ENCODE measurements at regions not wholly inside any gene's neighbourhood (a gene's known extent, or its start where the extent isn't known, plus 50 kb on each side); places are given as distances from the start of the nearest gene placed in this dataset.

GRCh38 chr17:72579990-72580320 lies 459.1 kb downstream of the SOX9 start:
- DNase-seq: no peak

GRCh38 chr17:72580321-72581127 lies 459.7 kb downstream of the SOX9 start:
- peak in 1 of 14 donors; percentile 18 for DNase-seq

- DNase-seq: no peak
Measured at GRCh38 chr17:72587156-72587555, 466.3 kb downstream of the SOX9 start.

- no peak for DNase-seq
Measured at GRCh38 chr17:72587773-72588511, 467.1 kb downstream of the SOX9 start.

- no peak for DNase-seq
Measured at GRCh38 chr17:72588561-72588960, 467.7 kb downstream of the SOX9 start.

- DNase-seq: peak in 2 of 14 donors; percentile 30 to 89
Measured at GRCh38 chr17:72588961-72589360, 468.1 kb downstream of the SOX9 start.

- peak in 1 of 14 donors; percentile 19 for DNase-seq
Measured at GRCh38 chr17:72590382-72590781, 469.6 kb downstream of the SOX9 start.

GRCh38 chr17:72590882-72591281 lies 470.1 kb downstream of the SOX9 start:
- no peak for DNase-seq

- DNase-seq: peak in 1 of 14 donors; percentile 16
Measured at GRCh38 chr17:72591289-72592241, 470.7 kb downstream of the SOX9 start.

- peak in 12 of 14 donors; percentile 55 to 86 (median 70) for DNase-seq
Measured at GRCh38 chr17:72592242-72592966, 471.6 kb downstream of the SOX9 start.

GRCh38 chr17:72592967-72593325 lies 472.1 kb downstream of the SOX9 start:
- DNase-seq: no peak

- no peak for DNase-seq
Measured at GRCh38 chr17:72594248-72594647, 473.4 kb downstream of the SOX9 start.

Measured in C1 segment of cervical spinal cord (tissue), 14 donors.